ELR (cell line): ENCODE measurements at regions not wholly inside any gene's neighbourhood (a gene's known extent, or its start where the extent isn't known, plus 50 kb on each side); places are given as distances from the start of the nearest gene placed in this dataset.
"Not testable (repeated sequence)": the region's sequence is repeated elsewhere in the genome, so short reads cannot be mapped to it uniquely, and the experiment has no call there.

Source experiments
- DNase-seq: peaks from one replicate; pipeline ENCODE4 v3.0.0-alpha.2; 2015; ENCODE audit warnings: low read depth

GRCh38 chr2:118388771-118389170 is 300.5 kb downstream of the INSIG2 start:
- DNase-seq: peak; percentile 40

GRCh38 chr2:118387509-118387908 is 299.2 kb downstream of the INSIG2 start:
- peak; percentile 32 for DNase-seq

- DNase-seq: peak; percentile 67
Observed at GRCh38 chr2:118386641-118387302, 298.5 kb downstream of the INSIG2 start.

- no peak for DNase-seq
Observed at GRCh38 chr2:118380915-118381653, 292.8 kb downstream of the INSIG2 start.

GRCh38 chr2:118375907-118376485 is 287.7 kb downstream of the INSIG2 start:
- DNase-seq: no peak

- DNase-seq: no peak
Observed at GRCh38 chr2:118374974-118375755, 286.9 kb downstream of the INSIG2 start.

- DNase-seq: no peak
Observed at GRCh38 chr2:118372886-118373830, 284.9 kb downstream of the INSIG2 start.

GRCh38 chr2:118371515-118371914 is 283.2 kb downstream of the INSIG2 start:
- DNase-seq: peak; percentile 42

- DNase-seq: not testable (repeated sequence)
Observed at GRCh38 chr2:118369521-118369920, 281.2 kb downstream of the INSIG2 start.

GRCh38 chr2:118363604-118364003 is 275.3 kb downstream of the INSIG2 start:
- no peak for DNase-seq

- DNase-seq: no peak
Observed at GRCh38 chr2:118356051-118356450, 267.8 kb downstream of the INSIG2 start.

GRCh38 chr2:118351796-118352195 is 263.5 kb downstream of the INSIG2 start:
- no peak for DNase-seq

- no peak for DNase-seq
Observed at GRCh38 chr2:118350621-118351020, 262.4 kb downstream of the INSIG2 start.

- DNase-seq: no peak
Observed at GRCh38 chr2:118349365-118349764, 261.1 kb downstream of the INSIG2 start.

- DNase-seq: no peak
Observed at GRCh38 chr2:118348380-118349034, 260.2 kb downstream of the INSIG2 start.

GRCh38 chr2:118345465-118345864 is 257.2 kb downstream of the INSIG2 start:
- DNase-seq: no peak

- no peak for DNase-seq
Observed at GRCh38 chr2:118340103-118340502, 251.8 kb downstream of the INSIG2 start.

GRCh38 chr2:118339386-118339785 is 251.1 kb downstream of the INSIG2 start:
- no peak for DNase-seq

GRCh38 chr2:118333664-118334063 is 245.4 kb downstream of the INSIG2 start:
- no peak for DNase-seq

GRCh38 chr2:118325321-118325955 is 237.2 kb downstream of the INSIG2 start:
- no peak for DNase-seq
